Epithelial cell of esophagus (primary cell): ENCODE measurements at regions not wholly inside any gene's neighbourhood (a gene's known extent, or its start where the extent isn't known, plus 50 kb on each side); places are given as distances from the start of the nearest gene placed in this dataset.

Experiments
- DNase-seq: peaks from one replicate; pipeline ENCODE4 v3.0.0; 2010; ENCODE audit warnings: low read depth
- H3K4me3 ChIP-seq: 2 replicates; pipeline ENCODE4 v1.5.1; 2011; ENCODE audit warnings: mild to moderate bottlenecking, low read length, control low read depth
- TF ChIP-seq, protein P1 (sequence below): IDR thresholded peaks from 2 replicates; pipeline ENCODE4 v1.5.1; 2011; ENCODE audit warnings: low read depth, mild to moderate bottlenecking, low read length, control low read depth, inconsistent platforms; ENCODE audit not compliant: insufficient read depth; ENCODE audit errors: missing control alignments

DNA sequence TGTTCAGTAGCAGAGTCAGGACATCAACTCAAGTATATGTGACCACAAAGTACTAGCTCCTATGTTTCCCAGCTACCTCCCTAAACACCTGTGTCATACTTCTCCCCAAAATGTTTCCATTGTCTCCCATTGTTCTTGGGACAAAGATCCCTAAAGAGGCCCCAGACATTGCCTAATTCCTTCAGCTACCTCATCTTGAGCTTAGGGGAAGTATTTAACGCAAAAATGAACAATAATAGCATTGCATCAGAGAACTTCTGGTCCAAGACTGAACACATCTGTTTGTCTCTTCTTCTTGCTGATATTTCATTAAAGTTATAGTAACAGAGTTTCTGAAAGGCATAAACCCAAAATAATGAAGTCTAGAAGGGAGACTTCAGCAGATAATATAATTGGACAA lies 430.8 kb downstream of the MTRR start:
- H3K4me3 ChIP-seq: no peak overlapping the region
- no peak for DNase-seq
- TF ChIP-seq, protein P1, sequence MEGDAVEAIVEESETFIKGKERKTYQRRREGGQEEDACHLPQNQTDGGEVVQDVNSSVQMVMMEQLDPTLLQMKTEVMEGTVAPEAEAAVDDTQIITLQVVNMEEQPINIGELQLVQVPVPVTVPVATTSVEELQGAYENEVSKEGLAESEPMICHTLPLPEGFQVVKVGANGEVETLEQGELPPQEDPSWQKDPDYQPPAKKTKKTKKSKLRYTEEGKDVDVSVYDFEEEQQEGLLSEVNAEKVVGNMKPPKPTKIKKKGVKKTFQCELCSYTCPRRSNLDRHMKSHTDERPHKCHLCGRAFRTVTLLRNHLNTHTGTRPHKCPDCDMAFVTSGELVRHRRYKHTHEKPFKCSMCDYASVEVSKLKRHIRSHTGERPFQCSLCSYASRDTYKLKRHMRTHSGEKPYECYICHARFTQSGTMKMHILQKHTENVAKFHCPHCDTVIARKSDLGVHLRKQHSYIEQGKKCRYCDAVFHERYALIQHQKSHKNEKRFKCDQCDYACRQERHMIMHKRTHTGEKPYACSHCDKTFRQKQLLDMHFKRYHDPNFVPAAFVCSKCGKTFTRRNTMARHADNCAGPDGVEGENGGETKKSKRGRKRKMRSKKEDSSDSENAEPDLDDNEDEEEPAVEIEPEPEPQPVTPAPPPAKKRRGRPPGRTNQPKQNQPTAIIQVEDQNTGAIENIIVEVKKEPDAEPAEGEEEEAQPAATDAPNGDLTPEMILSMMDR: no peak

DNA sequence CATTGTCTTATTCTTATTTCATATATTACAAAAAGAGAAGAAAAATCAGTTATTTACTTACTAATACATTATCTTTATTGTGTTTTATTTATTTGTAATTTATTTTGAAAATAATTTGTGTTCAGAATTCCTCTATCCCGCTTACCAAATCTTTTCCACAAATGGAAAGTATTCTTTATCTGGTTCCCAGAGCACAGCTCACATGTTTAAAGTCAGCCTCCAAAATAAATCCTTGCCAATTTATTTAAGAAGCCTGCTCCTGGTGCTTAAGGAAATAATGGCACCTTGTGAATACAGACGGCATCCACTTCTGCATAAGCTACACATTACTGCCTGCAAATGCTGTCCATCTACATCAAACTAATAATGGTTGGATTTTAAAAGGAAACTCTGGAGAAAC lies 435.4 kb downstream of the MTRR start:
- TF ChIP-seq, protein P1: no peak
- no peak for DNase-seq
- H3K4me3 ChIP-seq: no peak overlapping the region

DNA sequence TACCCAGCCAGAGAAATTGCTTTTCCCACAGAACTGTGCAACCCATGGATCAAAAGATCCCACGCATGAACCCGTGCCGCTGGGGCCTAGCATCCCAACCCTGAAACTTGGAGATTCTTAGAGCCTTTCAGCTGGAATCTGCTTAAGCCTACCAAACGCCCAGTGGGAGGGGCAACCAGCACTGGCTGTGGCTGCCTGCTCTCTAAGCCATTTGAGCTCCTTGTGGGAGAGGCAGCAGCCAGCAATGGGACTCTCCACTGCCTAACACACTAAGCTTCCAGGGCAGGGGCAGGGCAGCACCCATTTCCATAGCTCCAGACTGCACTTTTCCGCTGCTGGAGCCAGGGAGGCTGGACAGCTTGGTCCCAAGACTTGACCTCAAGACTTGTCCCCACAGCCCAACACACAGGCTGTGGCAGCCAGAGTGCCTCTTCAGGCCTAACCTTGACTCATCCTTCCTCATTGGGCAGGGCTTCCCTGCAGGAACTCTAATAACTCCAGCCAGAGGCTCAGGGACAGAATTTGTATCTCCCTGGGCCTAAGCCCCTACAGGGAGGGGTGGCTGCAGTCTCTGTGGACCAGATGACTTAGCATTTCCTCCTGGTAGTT lies 437.4 kb downstream of the MTRR start:
- no peak for DNase-seq
- no peak overlapping the region for H3K4me3 ChIP-seq
- TF ChIP-seq, protein P1: no peak

DNA sequence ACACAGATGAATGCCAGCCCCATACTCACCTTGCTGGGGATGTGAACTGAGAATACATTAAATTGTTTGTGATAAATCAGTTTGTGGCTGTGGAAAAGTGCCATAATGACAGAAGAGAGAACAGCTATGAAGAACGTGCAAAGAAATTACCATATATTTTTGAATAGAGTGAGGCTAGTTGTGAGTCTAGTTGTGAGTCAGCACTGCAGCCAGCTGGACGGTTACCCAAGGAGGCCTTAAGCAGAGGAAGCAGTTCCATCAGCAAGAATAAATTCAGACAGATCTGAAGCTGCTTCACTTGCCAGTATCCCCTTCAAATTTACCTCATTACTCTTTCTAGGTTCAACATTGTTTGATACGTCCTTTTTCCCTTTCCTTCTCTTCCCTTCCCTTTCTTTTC lies 446.0 kb downstream of the MTRR start:
- no peak overlapping the region for H3K4me3 ChIP-seq
- TF ChIP-seq, protein P1: no peak
- no peak for DNase-seq

DNA sequence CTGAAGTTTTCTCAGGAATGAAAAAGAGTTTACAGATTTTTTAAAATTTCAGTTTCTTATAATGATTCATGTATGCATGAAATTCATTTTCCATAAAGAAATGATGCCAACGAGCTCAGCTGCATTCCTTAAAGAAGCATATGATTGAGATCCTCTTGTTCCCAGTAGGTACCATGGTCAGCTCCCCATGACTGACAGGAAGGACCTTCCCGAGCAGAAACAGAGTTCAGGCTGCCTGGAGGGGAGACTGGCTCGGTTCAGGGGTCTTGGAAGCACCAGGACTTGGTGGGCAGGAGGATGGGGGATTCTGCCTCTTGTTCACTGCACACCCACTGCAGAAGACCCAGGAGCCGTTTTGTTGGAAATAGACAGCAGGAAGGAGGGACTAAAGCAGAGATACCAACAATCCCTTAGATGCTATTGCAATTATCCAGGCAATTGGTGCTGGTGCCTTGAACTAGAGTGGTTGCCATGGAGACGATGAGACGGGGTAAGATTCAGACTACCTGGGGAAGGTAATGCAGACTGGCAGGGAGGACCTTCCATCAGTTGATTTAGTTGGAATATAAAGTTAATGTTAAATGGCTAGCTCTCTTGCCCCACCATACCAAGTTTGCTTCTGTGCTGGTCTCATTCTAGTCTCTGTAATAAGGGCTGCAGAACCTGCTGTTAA lies 447.8 kb downstream of the MTRR start:
- no peak overlapping the region for H3K4me3 ChIP-seq
- DNase-seq: no peak
- TF ChIP-seq, protein P1: no peak

DNA sequence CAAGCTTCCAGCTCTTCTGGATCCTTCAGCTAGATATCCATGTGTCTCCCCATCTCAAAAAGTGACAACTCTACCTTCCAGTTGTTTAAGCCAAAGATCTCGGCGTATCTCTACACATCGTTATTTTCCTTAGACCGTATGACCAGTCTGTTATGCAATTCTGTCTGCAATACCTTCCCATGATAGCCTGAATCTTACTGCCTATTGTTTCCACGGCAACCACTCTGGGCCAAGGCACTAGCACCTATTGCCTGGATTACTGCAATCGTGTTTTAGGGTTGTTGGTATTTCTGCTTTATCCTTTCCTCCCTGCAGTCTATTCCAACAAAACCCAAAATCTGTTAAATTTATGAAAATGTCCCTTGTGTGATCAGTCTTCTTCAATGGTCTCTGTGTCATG lies 448.4 kb downstream of the MTRR start:
- H3K4me3 ChIP-seq: no peak overlapping the region
- no peak for DNase-seq
- TF ChIP-seq, protein P1: no peak

DNA sequence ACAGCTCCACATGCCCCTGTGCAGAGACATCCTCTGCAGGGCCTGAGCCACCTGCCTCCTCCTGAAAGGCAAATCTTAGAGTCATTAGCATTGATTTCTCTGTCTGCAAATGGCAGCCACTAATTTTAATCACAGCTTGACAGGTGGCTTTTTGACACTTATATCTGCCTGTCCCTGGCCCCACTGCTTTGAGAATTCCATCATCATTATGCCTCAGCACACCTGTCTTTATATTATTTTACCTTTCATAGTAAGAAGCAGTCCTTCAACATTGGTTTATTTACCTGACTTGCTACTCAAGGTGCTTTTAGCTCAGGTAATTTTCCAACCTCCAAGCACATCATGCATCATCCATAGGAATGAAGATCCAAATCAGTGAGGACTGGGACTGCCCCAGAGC lies 451.3 kb downstream of the MTRR start:
- DNase-seq: no peak
- TF ChIP-seq, protein P1: no peak

More for the DNA sequence above, 451.3 kb downstream of the MTRR start:
- H3K4me3 ChIP-seq: no peak overlapping the region
